Right renal cortex interstitium (tissue), 3 donors: ENCODE measurements at regions not wholly inside any gene's neighbourhood (a gene's known extent, or its start where the extent isn't known, plus 50 kb on each side); places are given as distances from the start of the nearest gene placed in this dataset.

Experiments
- DNase-seq, 3 donors: peaks; one replicate each; pipeline ENCODE4 v3.0.0-alpha.2; 2013; ENCODE audit warnings: low read depth in 3 of 3, low spot score in 2 of 3

DNA sequence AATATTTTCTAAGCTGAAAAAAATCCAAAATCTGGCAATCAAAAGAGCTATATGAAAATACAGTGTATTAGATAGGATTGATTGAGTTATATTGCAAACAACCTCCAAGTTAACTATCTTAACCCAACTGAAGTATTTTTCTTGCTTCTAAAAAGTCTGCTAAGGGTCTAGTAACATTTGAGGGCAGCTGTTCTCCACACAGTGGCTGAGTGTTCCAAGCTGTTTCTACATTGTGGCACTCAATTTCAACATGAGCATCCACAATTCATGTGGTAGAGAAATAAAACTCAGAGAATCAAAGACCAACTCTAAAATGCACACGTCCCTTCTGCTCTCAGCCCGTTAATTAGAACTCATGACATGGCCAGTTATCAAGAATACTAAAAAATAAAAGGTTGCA is 340.0 kb downstream of the C12orf50 start:
- no peak for DNase-seq

DNA sequence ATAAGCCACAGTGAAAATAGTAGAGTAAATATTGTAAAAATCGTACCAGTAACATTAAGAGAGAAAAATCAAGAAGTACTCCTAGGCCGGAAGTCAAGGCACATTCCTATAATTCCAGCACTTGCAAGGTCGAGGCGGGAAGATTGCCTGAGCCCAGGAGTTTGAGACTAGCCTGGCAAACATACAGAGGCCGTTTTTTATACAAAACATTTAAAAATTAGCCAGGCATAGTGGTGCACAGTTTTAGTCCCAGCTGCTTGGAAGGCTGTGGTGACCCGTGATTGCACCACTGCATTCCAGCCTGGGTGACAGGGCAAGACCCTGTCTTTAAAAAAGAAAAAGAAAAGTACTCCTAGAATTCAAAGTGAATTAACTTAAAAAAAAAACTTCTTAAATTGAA is 341.8 kb downstream of the C12orf50 start:
- peak in 1 of 3 donors; percentile 4 for DNase-seq

DNA sequence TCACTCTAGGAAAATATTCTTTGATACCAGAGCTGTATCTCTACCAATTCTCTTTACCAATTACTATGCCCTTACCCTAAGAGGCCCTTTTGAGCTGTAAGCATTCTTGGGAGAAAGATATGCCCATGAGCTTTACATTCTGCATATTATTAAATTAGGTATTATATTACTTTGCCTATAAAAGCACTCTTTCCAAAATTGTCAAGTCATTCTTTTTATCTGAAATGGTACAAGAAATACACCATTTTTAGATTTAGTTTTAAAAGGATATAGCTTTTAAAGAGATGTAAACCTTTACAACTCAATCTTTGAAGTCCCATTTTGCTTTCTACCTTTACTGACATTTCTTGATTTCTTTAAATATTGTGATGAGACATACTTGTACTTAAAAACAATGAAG is 343.5 kb downstream of the C12orf50 start:
- DNase-seq, result no peak

DNA sequence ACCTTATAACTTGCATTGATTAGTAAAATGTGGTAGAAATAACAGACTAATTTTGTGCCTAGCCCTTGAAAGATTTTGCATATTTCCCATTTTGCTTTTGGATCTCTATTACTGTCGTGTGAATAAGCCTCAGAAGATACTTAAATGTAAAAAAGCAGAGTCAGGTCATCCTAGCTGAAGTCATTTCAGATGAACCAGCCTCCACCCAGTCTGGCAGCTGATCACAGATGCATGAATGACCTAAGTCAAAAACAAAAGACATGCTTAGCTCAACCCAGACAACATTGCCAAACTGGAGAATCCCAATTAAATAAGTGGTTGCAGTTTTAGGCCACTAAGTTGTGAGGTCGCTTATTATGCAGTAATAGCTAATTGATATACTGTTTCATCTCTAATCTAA is 349.9 kb downstream of the C12orf50 start:
- no peak for DNase-seq

DNA sequence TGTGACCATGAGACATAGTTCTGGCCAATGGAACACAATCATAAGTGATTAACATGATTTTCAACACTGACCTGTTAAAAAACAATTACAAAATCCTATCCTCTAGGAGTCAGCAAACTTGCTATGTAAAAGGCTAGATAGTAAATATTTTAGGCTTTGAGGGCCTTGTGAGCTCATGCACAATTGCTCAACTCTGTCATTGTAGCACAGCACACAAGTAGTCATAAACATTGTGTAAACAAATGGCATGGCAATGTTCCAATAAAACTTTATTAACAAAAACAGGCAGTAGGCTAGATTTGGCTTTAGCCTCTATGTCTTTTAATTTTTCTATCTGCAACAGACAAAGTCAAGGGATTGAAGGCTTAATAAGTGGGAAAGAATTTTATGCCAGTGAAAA is 350.7 kb downstream of the C12orf50 start:
- DNase-seq, result no peak

DNA sequence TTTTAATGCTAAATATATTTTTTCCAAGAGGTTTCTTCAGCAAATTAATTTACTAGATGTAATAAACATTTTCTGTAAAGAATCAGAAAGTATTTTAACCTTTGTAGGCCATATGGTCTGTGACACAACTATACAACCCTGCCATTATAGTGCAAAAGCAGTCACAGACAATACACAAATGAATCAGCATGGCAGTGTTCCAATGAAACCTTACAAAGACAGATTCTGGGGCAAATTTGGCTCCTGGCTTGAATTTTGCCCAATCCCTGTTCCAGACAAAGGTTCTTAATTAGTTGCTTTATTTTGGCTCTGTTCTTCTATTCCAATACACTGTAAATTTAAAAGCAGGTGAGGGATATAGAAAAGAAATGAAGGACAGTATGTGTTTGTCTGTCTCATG is 352.5 kb downstream of the C12orf50 start:
- DNase-seq, result no peak

DNA sequence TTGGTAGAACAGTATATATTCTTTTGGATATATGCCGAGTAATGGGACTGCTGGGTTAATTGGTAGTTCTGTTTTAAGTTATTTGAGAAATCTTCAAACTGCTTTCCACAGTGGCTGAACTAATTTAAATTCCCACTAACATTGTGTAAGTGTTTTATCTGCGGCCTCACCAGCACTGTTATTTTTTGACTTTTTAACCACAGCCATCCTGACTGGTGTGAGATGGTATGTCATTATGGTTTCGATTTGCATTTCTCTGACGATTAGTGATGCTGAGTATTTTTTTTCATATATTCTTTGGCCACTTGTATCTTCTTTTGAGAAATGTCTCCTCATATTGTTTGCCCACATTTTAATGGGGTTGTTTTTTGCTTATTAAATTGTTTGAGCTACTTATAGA is 357.4 kb downstream of the C12orf50 start:
- DNase-seq, result no peak

DNA sequence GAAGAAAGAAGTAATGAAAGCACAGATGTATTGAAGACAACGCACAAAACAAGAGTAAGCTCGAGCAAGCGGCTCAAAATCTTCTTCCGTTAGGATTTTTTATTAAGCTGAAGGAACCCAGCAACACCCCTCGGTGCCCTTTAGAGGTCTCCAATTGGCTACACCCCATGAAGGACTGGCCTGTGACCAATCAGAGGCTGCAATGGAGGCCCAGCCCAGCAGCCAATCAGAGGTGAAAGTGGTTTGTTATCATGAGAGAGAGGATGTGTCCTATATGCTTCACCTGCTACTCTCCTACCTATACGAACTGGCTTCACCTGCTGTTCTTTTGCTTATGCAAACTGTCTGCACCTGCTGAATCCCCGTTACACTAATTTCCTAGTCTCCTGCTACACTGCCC is 358.8 kb downstream of the C12orf50 start:
- DNase-seq, result no peak

DNA sequence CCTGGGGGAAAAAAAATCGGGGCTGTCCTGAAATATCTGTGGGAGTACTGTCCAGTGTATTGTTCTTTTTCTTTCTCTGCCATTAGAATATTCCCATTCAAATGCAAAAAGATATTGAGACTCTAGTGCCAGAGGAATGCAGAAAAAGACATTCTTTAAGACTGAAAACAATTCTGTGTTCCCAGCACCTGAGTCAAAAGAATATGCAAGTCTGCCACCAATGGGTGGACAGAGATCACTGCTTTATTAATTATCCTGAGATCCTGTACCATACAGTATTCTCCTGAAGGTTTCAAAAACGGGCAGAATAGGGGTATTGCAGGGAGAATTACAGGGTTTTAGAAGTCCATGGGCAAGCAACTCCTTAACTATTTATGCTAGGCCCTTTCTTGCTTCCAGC is 361.8 kb downstream of the C12orf50 start:
- DNase-seq, result no peak

DNA sequence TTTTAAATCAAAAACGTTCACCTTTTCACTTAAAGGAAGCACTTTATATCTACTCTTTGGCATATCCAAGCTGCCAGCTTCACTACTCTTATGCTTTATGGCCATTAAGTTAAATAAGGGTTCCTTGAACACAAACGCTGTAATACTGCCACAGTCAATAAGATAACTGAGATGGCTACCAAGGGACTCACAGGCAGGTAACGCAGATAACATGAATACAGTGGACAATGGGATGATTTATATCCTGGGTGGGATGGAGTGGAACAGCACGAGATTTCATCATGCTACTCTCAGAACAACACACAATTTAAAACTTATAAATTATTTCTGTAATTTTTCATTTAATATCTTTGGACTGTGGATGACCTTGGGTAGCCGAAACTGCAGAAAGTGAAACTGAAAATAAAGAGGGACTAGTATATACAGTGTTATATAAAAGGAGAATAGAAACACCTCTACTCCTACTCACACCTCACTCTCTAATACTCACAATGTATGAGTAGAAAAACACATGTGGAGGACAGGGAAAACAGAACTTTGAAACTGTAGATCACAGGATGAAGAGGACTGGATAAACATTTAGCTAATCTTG is 367.3 kb downstream of the C12orf50 start:
- no peak for DNase-seq

DNA sequence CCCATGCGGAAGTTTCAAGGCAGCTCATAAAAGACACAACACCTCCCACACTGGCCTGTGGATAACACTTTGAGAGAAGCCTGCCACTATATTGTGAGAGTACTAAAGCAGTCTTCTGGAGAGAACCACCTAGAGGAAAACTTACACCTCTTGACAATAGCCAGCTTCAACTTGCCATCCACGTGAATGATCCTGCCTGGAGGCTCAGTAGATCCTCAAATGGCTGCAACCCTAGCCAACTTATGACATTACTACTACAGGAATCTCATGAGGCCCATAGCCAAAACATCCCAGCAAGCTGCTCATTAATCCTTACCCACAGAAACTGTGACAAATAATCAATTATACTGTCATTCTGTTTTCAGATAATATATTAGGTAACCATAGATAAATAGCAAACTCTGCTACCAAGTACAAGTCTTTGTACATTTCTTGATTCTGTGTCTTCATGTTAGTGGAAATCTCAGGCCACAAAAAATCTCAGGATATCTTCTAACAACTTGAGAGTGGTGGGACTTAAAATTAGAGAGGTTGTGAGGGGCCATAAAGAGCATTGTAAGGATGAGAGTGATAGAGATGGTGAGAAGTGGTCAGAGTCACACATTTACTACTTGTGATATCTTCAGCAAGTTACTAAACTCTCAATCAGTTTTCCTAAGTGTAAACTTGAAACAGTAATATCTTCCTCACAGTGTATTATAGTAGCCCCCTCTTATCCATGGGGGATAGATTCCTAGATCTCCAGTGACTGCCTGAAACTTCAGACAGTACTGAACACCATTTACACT is 368.0 kb downstream of the C12orf50 start:
- DNase-seq, result no peak

DNA sequence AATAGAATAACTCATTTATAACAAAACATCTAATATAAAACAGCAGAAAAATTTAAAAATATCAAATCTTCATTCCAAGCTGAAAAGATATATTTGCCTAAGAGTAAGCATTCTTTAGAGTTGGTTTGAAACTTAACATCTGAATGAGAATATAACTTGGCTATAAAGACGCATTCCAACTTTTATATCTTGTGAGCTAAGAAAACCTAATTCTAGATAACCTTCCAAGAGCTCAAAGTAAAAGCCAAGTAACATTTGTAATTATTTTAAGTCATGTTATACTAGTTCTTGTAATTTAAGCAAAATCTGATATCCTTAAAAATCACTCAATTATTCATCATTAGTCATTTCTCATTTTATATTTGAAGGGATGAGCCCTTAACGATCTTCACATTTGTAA is 368.9 kb downstream of the C12orf50 start:
- DNase-seq, result no peak

DNA sequence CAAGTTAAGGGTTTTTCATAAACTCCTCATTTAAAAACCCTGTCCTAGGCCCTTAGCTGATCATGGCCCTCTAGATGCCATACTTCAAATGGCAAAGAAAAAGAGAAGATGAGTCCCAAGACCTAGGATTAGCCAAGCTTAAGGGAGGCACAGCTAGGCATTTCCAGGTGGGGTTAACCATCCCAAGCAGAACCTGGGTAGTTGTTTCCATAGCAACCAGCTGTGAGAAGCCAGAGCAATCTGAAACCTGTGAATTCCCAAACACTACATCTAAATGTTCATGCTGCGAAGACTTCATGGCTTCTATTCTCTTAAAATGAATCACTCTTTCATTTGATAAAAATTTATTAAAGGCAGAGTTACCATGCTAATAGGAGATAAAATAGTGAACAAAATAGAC is 372.9 kb downstream of the C12orf50 start:
- no peak for DNase-seq

DNA sequence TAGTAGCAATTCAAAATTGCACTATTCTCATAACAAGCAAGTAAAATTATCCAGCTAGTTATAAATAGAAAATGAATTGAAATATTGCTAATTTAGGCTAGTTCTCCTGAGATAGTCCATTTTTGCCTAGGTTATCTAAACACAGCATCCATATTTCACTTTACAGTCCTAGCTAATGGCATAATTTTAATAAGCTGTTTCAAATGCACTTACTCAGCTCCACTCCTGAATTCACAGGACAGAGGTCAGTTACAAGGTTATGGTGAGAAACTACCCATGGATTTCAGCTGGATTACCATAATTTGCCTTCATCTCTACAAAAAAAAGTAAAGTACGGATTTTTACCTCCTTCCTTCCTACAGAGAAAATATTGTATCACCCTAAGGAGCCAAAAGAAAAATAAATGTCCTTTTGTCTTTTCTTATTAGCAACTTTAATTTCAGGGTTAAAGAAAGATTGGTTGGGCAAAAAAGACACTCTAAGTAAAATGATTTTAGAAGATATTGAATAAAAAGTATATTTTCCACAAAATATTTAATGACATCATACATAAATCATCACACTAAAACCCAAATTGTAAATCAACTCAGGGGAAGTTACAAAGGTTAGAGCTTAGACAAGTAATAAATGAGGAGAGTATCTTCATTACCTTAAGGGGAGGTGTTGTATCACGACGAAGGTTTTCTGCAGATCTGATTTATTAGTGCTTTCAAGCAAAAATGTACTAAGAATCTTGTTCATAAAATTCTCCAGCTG is 377.4 kb downstream of the C12orf50 start:
- no peak for DNase-seq

DNA sequence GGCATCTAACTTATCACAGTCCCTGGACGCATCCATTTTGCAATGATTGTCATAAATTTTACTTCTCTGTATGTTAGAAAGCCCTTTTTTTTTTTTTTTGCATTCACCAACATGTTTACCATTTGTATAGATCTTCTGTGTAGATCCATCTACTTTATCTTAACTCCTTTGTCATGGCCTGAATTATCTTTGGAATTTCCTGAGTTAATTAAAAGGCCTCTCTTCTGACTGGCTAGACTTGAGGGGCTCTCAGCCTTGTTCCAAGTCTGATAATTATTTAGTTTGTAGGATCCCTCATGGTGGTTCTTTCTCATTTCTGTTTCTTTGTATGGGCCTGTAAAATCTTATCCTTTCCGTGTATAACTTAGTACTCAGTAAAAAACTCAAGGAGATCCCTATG is 387.0 kb downstream of the C12orf50 start:
- no peak for DNase-seq

DNA sequence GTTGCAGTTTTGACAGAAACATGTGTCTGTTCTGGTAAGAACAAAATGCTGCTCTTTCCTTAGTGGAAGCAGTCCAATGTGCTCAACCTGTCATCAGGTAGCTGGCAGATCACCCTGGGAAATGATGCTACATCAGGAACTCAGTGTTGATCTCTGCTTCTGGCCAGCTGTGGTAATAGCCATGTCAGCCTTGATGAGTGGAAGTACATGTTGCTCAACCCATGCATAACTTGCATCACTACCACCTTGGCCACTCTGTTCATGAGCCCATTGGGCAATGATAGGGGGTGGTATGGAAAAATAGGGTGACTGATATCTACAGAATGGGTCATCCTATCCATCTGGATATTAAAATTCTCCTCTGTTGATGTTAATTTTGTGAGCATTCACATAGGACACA is 411.0 kb downstream of the C12orf50 start:
- no peak for DNase-seq

DNA sequence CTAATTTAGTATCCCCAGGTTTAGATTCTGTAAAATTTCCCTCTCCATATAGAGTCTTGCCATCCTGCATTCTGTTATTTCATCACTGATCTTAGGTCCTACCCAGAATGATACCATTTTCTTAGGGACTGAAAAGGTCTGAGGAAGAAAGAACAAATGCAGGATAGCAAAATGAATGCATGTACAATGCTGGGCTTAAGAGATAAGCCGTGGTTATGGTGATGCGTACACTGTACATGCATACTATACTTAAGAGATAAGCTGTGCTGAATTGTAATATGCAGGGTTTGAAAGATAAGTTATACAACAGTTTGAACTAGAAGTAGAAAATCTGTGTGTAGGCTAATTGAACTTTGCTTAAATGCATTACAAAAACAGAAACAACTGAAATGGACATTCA is 416.2 kb downstream of the C12orf50 start:
- no peak for DNase-seq

DNA sequence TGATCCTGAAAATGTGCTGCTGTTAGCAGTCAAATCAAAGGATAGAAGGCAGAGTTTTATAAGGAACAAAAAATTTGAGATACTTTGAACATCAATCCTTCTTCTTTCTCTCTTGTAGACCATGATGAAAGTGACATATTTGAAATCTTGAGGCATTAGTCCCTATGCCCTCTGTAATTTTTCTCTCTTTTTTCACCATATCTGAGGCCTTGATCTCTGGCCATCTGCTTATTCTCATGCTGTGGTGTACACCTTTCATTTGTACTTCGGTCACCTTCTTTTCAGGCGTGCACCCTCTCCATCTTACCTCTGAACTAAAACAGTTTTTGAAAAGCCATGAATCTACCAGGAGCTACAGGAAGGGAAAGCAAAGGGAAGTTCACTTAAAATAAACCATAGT is 420.9 kb downstream of the C12orf50 start:
- DNase-seq, result no peak

DNA sequence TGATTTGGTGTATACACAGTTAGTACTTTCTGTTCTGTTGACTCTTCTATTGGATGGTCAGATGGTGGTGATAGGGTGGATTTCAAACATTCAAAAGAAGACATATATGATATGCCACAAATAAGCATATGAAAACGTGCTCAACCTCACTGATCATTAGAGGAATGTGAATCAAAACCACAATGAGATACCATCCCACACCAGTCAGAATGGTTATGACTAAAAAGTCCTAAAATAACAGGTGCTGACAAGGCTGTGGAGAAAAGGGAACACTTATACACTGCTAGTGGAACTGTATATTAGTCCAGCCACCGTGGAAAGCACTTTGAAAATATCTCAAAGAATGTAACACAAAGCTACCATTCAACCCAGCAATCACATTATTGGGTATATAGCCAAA is 425.5 kb downstream of the C12orf50 start:
- DNase-seq, result no peak

DNA sequence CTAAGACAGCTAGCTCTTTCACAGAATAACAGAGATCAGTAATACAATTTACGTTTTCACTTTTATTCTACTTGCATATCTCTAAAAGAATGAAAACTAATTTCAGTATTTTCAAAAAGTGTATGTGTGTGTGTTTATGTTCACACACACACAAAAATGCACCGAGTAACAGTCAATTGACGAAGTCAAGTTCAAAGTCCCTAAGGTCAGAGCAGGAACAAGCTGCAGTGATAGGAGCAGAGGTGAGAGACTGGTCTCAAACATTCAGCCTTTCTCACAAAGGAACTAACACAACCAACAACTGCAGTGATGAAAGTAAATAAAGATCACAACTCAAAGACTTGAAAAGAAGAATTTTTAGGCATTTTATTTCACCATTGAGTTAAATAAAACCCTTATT is 429.7 kb downstream of the C12orf50 start:
- DNase-seq, result no peak

DNA sequence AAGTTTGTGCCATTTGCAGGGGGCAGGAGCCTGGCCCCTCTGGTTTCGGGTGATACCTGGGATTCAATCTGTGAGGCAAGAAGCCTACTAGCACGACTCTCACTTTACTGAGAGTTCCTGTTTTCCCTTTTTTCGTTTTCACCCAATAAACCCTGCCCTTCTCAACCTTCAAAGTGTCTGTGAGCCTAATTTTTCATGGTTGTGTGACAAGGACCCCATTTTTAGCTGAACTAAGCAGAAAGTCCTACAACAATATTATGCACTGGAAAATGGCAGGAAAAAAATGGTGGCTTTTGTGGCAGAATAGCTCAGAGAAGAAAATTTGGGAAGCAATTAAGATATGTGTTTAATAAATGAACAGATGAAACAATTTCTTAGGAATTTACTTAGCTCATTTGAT is 432.1 kb downstream of the C12orf50 start:
- no peak for DNase-seq

DNA sequence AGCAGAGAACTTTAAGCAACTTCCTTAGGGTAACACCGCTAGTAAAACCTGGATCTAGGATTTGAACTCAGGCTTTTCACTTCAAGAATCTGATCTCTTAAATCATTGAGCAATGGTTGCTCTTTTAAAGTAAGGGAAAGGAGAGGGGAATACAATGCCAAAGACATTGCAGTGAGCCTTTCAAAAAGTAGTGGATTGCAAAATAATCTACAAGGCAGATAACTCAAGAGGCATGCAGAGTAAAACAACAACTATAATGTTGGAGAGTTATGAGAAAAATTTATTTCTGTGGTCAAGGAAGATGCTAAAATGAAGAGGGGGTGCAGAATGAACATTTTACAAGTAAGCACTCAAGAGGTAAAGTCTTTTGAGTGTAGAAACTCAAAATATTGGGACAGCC is 432.6 kb downstream of the C12orf50 start:
- DNase-seq, result no peak
